NB4 (cell line): ENCODE measurements at regions not wholly inside any gene's neighbourhood (a gene's known extent, or its start where the extent isn't known, plus 50 kb on each side); places are given as distances from the start of the nearest gene placed in this dataset.

ENCODE experiments used
- CTCF ChIP-seq: IDR thresholded peaks from one replicate; pipeline ENCODE4 v1.5.1; 2012; ENCODE audit warnings: low read depth, low read length
- MYC ChIP-seq: IDR thresholded peaks from 2 replicates; pipeline ENCODE4 v1.6.1; 2011; ENCODE audit warnings: low read depth, low read length
- POLR2A ChIP-seq: IDR thresholded peaks from 2 replicates; pipeline ENCODE4 v1.6.1; 2011; ENCODE audit warnings: mild to moderate bottlenecking; ENCODE audit not compliant: insufficient read length; ENCODE audit errors: extremely low read depth
- TF ChIP-seq, protein P1 (sequence below): IDR thresholded peaks from 2 replicates; pipeline ENCODE4 v1.6.1; 2011; ENCODE audit warnings: low read depth, low read length

DNA sequence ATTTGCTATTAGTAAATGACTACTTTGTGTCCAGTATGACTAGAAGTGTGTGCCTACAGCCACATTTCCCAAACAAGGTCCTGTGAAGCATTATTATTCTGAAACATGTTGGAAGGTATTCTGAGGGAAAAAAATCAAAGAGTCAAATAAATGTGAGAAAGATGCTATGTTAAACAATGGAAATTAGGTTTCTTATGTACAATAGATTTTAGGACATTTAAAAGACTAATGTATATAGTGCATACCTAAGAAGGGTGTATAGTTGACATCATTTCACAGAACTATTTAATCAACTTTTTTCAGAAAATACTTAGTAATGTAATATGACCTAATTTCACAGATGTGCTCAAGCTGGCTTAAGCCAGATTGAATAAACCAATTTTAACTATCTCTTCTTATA lies 582.5 kb downstream of the USP25 start:
- TF ChIP-seq CTCF: no peak
- TF ChIP-seq, protein P1, sequence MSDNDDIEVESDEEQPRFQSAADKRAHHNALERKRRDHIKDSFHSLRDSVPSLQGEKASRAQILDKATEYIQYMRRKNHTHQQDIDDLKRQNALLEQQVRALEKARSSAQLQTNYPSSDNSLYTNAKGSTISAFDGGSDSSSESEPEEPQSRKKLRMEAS: no peak
- no peak for TF ChIP-seq POLR2A
- no peak for TF ChIP-seq MYC
